HG02763 (cell line): ENCODE measurements at regions not wholly inside any gene's neighbourhood (a gene's known extent, or its start where the extent isn't known, plus 50 kb on each side); places are given as distances from the start of the nearest gene placed in this dataset.

Experiments
- ATAC-seq: cut with Tn5 transposase; IDR thresholded peaks from one replicate; pipeline ENCODE4 v1.9.1; 2021; ENCODE audit warnings: mild to moderate bottlenecking, moderate library complexity; ENCODE audit not compliant: unreplicated experiment

- no peak for ATAC-seq
These were observed 92.1 kb upstream of the IL12B start for GRCh38 chr5:159422361-159422760.

GRCh38 chr5:159422910-159423309 is 92.6 kb upstream of the IL12B start:
- ATAC-seq: no peak

GRCh38 chr5:159424123-159424522 is 93.8 kb upstream of the IL12B start:
- ATAC-seq: no peak

- ATAC-seq: no peak
These were observed 96.4 kb upstream of the IL12B start for GRCh38 chr5:159426694-159427093.

- ATAC-seq: peak; percentile 71
These were observed 97.1 kb upstream of the IL12B start for GRCh38 chr5:159427180-159428012.

GRCh38 chr5:159430361-159431012 is 100.2 kb upstream of the IL12B start:
- ATAC-seq: no peak

GRCh38 chr5:159435855-159436254 is 105.6 kb upstream of the IL12B start:
- ATAC-seq: no peak

- no peak for ATAC-seq
These were observed 107.8 kb upstream of the IL12B start for GRCh38 chr5:159438092-159438491.

GRCh38 chr5:159439002-159439401 is 108.7 kb upstream of the IL12B start:
- ATAC-seq: no peak

GRCh38 chr5:159440235-159440634 is 109.9 kb upstream of the IL12B start:
- peak; percentile 51 for ATAC-seq

GRCh38 chr5:159440968-159441367 is 110.7 kb upstream of the IL12B start:
- no peak for ATAC-seq

GRCh38 chr5:159441441-159441840 is 111.2 kb upstream of the IL12B start:
- ATAC-seq: no peak

GRCh38 chr5:159442206-159442850 is 112.0 kb upstream of the IL12B start:
- no peak for ATAC-seq

- ATAC-seq: peak; percentile 41
These were observed 114.3 kb upstream of the IL12B start for GRCh38 chr5:159444441-159445082.

GRCh38 chr5:159447116-159447515 is 116.8 kb upstream of the IL12B start:
- no peak for ATAC-seq

- ATAC-seq: no peak
These were observed 118.6 kb upstream of the IL12B start for GRCh38 chr5:159448841-159449407.

- ATAC-seq: no peak
These were observed 119.6 kb upstream of the IL12B start for GRCh38 chr5:159449925-159450324.

GRCh38 chr5:159450417-159450816 is 120.1 kb upstream of the IL12B start:
- no peak for ATAC-seq

GRCh38 chr5:159451197-159452052 is 121.1 kb upstream of the IL12B start:
- no peak for ATAC-seq
